PC-9 (cell line): ENCODE measurements at regions not wholly inside any gene's neighbourhood (a gene's known extent, or its start where the extent isn't known, plus 50 kb on each side); places are given as distances from the start of the nearest gene placed in this dataset.
"Not testable (repeated sequence)": the region's sequence is repeated elsewhere in the genome, so short reads cannot be mapped to it uniquely, and the experiment has no call there.

Source experiments
- BruUV-seq: library from RNA; stranded (reverse); fragments of 400-500 nt; replicated peaks from 2 replicates; lab custom pipeline; 2021; lab: Mats Ljungman, UMichigan
- CTCF ChIA-PET: fragments of 300-600 bp; sonication (Branson Sonifier 250); formaldehyde crosslinking; loops from one replicate; lab custom pipeline; 2022; ENCODE audit warnings: antibody characterized with exemption; lab: Charles Lee
- POLR2A ChIA-PET: fragments of 300-600 bp; sonication (Branson Sonifier 250); formaldehyde crosslinking; loops from one replicate; lab custom pipeline; 2022; ENCODE audit warnings: antibody characterized with exemption; ENCODE audit not compliant: unreplicated experiment; lab: Charles Lee
- DNase-seq, 2 experiments: peaks; one replicate each; pipeline versions ENCODE4 v3.0.0 to v3.0.0-alpha.2; 2015 to 2022; ENCODE audit warnings: mixed read lengths in 1 of 2
- H2AFZ ChIP-seq: fragments of 200-600 bp; sonication (generic); 2 replicates; pipeline ENCODE4 v1.8.1; 2017; ENCODE audit warnings: antibody characterized with exemption
- H3F3A ChIP-seq: fragments of 200-600 bp; sonication (generic); 2 replicates; pipeline ENCODE4 v1.8.1; 2017; ENCODE audit warnings: antibody characterized with exemption, mild to moderate bottlenecking, low read depth; ENCODE audit not compliant: insufficient read depth
- H3K27ac ChIP-seq: fragments of 200-600 bp; sonication (generic); 2 replicates; pipeline ENCODE4 v1.6.1; 2016; ENCODE audit warnings: mixed run types
- H3K27me3 ChIP-seq: fragments of 200-600 bp; sonication (generic); 2 replicates; pipeline ENCODE4 v1.6.1; 2016; ENCODE audit warnings: low read depth, mixed run types; ENCODE audit not compliant: insufficient read depth
- H3K36me3 ChIP-seq: fragments of 200-600 bp; sonication (generic); 2 replicates; pipeline ENCODE4 v1.6.1; 2016; ENCODE audit warnings: low read depth, mixed run types
- H3K4me1 ChIP-seq: fragments of 200-600 bp; sonication (generic); replicated peaks from 2 replicates; pipeline ENCODE4 v1.6.1; 2016; ENCODE audit warnings: mixed run types; ENCODE audit not compliant: insufficient read depth
- H3K4me2 ChIP-seq: fragments of 200-600 bp; sonication (generic); 2 replicates; pipeline ENCODE4 v1.6.1; 2017; ENCODE audit warnings: mixed run types
- H3K4me3 ChIP-seq: fragments of 200-600 bp; sonication (generic); 2 replicates; pipeline ENCODE4 v1.6.1; 2016; ENCODE audit warnings: mixed run types
- H3K79me2 ChIP-seq: fragments of 200-600 bp; sonication (generic); 2 replicates; pipeline ENCODE4 v1.6.1; 2017; ENCODE audit warnings: low read depth, mixed run types
- H3K9me2 ChIP-seq: fragments of 200-600 bp; sonication (generic); 2 replicates; pipeline ENCODE4 v1.8.1; 2017; ENCODE audit warnings: mild to moderate bottlenecking; ENCODE audit not compliant: insufficient read depth
- H3K9me3 ChIP-seq: fragments of 200-600 bp; sonication (generic); 2 replicates; pipeline ENCODE4 v1.8.1; 2016; ENCODE audit warnings: low read depth; ENCODE audit not compliant: insufficient read depth
- H4K20me1 ChIP-seq: fragments of 200-600 bp; sonication (generic); 2 replicates; pipeline ENCODE4 v1.8.1; 2017; ENCODE audit not compliant: insufficient read depth
- EZH2 ChIP-seq: fragments of 200-600 bp; sonication (generic); IDR thresholded peaks from 2 replicates; pipeline ENCODE4 v1.8.0; 2017; ENCODE audit warnings: antibody characterized with exemption, low read depth
- intact Hi-C: fragments of 100-400 bp; cut with micrococcal nuclease; formaldehyde crosslinking; loops from one replicate; pipeline ENCODE4 v1.10.0; 2022; ENCODE audit not compliant: unreplicated experiment
- TF ChIP-seq, protein P1 (sequence below): fragments of 200-600 bp; sonication (generic); conservative IDR thresholded peaks from 2 replicates; pipeline ENCODE4 v1.6.1; 2017; ENCODE audit warnings: mixed run types, antibody characterized with exemption, mild to moderate bottlenecking, moderate library complexity

DNA sequence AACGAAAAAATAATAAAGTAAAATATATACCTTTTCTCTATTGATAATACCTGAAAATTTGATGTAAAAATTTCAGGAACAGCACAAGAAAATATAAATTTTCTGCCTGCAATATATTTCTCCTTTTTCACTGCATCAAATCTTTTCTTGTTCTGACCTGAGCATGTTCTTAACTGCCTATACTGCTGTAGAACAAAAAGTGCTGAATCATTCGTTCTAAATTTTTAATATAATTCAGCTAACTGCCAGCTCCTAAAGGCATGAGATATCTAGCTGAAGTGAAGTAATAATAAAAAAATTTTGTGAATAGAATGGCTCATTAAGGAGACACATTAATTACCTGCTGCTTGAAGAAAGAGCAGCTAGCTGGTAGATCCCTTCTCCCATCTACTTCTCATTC lies 188.6 kb upstream of the FKBP1C start:
- Histone ChIP-seq H3K9me2 (no peaks in the 10 kb centered on the region), H3K36me3 (no peaks in the 10 kb centered on the region), H3K79me2 (no peaks in the 10 kb centered on the region), H3K4me3 (no peak overlapping the region), H3K4me2 (no peak overlapping the region), H4K20me1 (no peaks in the 10 kb centered on the region), H3K27ac (no peak overlapping the region), H3K4me1 (no peaks in the 10 kb centered on the region), H2AFZ (no peak overlapping the region), H3F3A (no peaks in the 10 kb centered on the region), H3K27me3 (no peaks in the 10 kb centered on the region), H3K9me3 (no peaks in the 10 kb centered on the region)
- TF ChIP-seq, protein P1, sequence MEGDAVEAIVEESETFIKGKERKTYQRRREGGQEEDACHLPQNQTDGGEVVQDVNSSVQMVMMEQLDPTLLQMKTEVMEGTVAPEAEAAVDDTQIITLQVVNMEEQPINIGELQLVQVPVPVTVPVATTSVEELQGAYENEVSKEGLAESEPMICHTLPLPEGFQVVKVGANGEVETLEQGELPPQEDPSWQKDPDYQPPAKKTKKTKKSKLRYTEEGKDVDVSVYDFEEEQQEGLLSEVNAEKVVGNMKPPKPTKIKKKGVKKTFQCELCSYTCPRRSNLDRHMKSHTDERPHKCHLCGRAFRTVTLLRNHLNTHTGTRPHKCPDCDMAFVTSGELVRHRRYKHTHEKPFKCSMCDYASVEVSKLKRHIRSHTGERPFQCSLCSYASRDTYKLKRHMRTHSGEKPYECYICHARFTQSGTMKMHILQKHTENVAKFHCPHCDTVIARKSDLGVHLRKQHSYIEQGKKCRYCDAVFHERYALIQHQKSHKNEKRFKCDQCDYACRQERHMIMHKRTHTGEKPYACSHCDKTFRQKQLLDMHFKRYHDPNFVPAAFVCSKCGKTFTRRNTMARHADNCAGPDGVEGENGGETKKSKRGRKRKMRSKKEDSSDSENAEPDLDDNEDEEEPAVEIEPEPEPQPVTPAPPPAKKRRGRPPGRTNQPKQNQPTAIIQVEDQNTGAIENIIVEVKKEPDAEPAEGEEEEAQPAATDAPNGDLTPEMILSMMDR, result no peak
- TF ChIP-seq EZH2, result no peak
- BruUV-seq, result no TSS peak
- ChIA-PET CTCF (no interaction called here), POLR2A (no interaction called here)
- DNase-seq, result no peak
- intact Hi-C loops, result no loop called here

DNA sequence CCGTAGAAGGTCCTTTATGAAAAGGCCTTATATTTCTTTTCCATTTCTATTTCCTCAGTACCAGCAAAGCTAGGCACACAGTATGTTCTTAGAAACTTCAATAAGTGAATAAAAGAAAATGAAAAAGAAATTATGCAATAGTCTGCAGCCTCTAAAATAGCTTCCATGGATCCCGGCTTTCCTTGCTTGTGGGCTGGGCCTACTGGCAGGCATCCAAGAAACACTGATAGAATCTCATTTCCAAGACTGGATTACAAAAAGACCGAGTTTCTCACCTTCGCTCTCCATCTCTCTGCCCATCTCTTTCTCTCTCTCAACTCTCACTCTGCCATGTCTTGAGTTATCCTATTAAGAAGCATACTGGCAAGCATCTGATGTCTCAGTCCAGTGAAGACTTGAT lies 187.5 kb upstream of the FKBP1C start:
- DNase-seq, result no peak
- BruUV-seq, result no TSS peak
- intact Hi-C loops, result no loop called here
- Histone ChIP-seq H3F3A (no peaks in the 10 kb centered on the region), H3K9me2 (no peaks in the 10 kb centered on the region), H3K36me3 (no peaks in the 10 kb centered on the region), H3K9me3 (no peaks in the 10 kb centered on the region), H3K4me3 (no peak overlapping the region), H4K20me1 (no peaks in the 10 kb centered on the region), H3K4me2 (no peak overlapping the region), H3K27me3 (no peaks in the 10 kb centered on the region), H2AFZ (no peak overlapping the region), H3K4me1 (no peaks in the 10 kb centered on the region), H3K27ac (no peak overlapping the region), H3K79me2 (no peaks in the 10 kb centered on the region)
- POLR2A ChIA-PET, result no interaction called here
- CTCF ChIA-PET, result no interaction called here
- TF ChIP-seq, protein P1, result no peak
- TF ChIP-seq EZH2, result no peak

DNA sequence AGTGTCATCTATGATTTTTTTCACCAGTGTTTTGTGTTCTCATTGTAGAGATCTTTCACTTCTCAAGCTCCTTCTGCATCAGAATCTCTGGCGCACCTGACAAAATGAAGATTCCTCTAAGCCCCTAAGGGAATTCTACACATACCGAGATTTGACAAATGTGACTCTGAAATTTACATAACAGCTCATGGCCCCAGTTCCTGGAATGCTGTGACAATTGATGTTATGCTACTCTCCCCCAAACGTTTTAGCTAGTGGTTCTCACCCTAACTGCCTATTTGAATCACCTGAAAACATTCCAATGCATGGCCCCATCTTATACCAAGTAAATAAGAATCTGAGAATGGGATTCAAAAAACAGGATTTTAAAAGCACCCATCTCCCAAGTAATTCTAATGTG lies 162.1 kb upstream of the FKBP1C start:
- no TSS peak for BruUV-seq
- no peak overlapping the region for H3K4me2 ChIP-seq
- H3K27ac ChIP-seq, result no peak overlapping the region
- H3K27me3 ChIP-seq, result no peaks in the 10 kb centered on the region
- no peak overlapping the region for H3K4me3 ChIP-seq
- DNase-seq, result no peak
- ChIA-PET CTCF (no interaction called here), POLR2A (no interaction called here)
- no peak overlapping the region for H2AFZ ChIP-seq
- no peaks in the 10 kb centered on the region for H3K9me2 ChIP-seq
- no peaks in the 10 kb centered on the region for H3K36me3 ChIP-seq
- intact Hi-C loops, result no loop called here
- H4K20me1 ChIP-seq, result no peaks in the 10 kb centered on the region
- TF ChIP-seq, protein P1, result no peak
- no peak for TF ChIP-seq EZH2
- H3F3A ChIP-seq, result no peaks in the 10 kb centered on the region
- H3K79me2 ChIP-seq, result no peaks in the 10 kb centered on the region
- no peaks in the 10 kb centered on the region for H3K9me3 ChIP-seq
- no peaks in the 10 kb centered on the region for H3K4me1 ChIP-seq

DNA sequence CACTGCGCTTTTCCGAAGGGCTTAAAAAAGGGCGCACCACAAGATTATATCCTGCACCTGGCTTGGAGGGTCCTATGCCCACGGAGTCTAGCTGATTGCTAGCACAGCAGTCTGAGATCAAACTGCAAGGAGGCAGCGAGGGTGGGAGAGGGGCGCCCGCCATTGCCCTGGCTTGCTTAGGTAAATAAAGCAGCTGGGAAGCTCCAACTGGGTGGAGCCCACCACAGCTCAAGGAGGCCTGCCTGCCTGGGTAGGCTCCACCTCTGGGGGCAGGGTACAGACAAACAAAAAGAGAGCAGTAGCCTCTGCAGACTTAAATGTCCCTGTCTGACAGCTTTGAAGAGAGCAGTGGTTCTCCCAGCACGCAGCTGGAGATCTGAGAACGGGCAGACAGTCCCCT lies 158.1 kb upstream of the FKBP1C start:
- DNase-seq, H3K9me2 ChIP-seq, H4K20me1 ChIP-seq, H3K27me3 ChIP-seq, intact Hi-C loops, H3K4me2 ChIP-seq, H3F3A ChIP-seq, H3K27ac ChIP-seq, H3K4me1 ChIP-seq, BruUV-seq, H2AFZ ChIP-seq, H3K36me3 ChIP-seq, POLR2A ChIA-PET, H3K4me3 ChIP-seq, H3K79me2 ChIP-seq, H3K9me3 ChIP-seq, CTCF ChIA-PET: not testable (repeated sequence)
